GM23338 (cell line): ENCODE measurements at regions not wholly inside any gene's neighbourhood (a gene's known extent, or its start where the extent isn't known, plus 50 kb on each side); places are given as distances from the start of the nearest gene placed in this dataset.

Experiments used
- ATAC-seq: fragments of 200-7000 bp; cut with Tn5 transposase; 3 replicates; pipeline ENCODE4 v1.9.1; 2020
- DNase-seq: peaks from one replicate; pipeline ENCODE4 v3.0.0-alpha.2; 2015; ENCODE audit warnings: low spot score
- H2AFZ ChIP-seq: fragments of 200-600 bp; sonication (generic); 2 replicates; pipeline ENCODE4 v1.8.0; 2016; ENCODE audit warnings: antibody characterized with exemption, mild to moderate bottlenecking, moderate library complexity
- H3F3A ChIP-seq: fragments of 200-600 bp; sonication (generic); replicated peaks from 2 replicates; pipeline ENCODE4 v1.8.0; 2017; ENCODE audit warnings: antibody characterized with exemption, mixed run types, low read depth
- H3K27ac ChIP-seq: fragments of 200-600 bp; sonication (generic); 2 replicates; pipeline ENCODE4 v1.6.1; 2016; ENCODE audit warnings: low read depth
- H3K27me3 ChIP-seq: fragments of 200-600 bp; sonication (generic); 2 replicates; pipeline ENCODE4 v1.8.0; 2016; ENCODE audit warnings: mild to moderate bottlenecking, mixed run types, moderate library complexity; ENCODE audit not compliant: insufficient read depth
- H3K36me3 ChIP-seq: fragments of 200-600 bp; sonication (generic); 2 replicates; pipeline ENCODE4 v1.8.0; 2016; ENCODE audit warnings: mild to moderate bottlenecking; ENCODE audit not compliant: insufficient read depth
- H3K4me1 ChIP-seq: fragments of 200-600 bp; sonication (generic); 2 replicates; pipeline ENCODE4 v1.8.0; 2016; ENCODE audit warnings: mild to moderate bottlenecking, moderate library complexity; ENCODE audit not compliant: insufficient read depth
- H3K4me2 ChIP-seq: fragments of 200-600 bp; sonication (generic); 2 replicates; pipeline ENCODE4 v1.7.1; 2017; ENCODE audit warnings: mixed run types
- H3K4me3 ChIP-seq: fragments of 200-600 bp; sonication (generic); 2 replicates; pipeline ENCODE4 v1.6.1; 2016; ENCODE audit warnings: mixed run types
- H3K79me2 ChIP-seq: fragments of 200-600 bp; sonication (generic); replicated peaks from 2 replicates; pipeline ENCODE4 v1.8.0; 2017; ENCODE audit warnings: mild to moderate bottlenecking; ENCODE audit not compliant: insufficient read depth
- H3K9me2 ChIP-seq: fragments of 200-600 bp; sonication (generic); 2 replicates; pipeline ENCODE4 v1.8.0; 2017; ENCODE audit not compliant: insufficient read depth
- H4K20me1 ChIP-seq: fragments of 200-600 bp; sonication (generic); replicated peaks from 2 replicates; pipeline ENCODE4 v1.8.0; 2017; ENCODE audit warnings: mild to moderate bottlenecking; ENCODE audit not compliant: insufficient read depth
- H3K27ac Mint-ChIP-seq: 2 replicates; pipeline ENCODE4 v1.8.0; 2020; ENCODE audit warnings: inconsistent platforms, mild to moderate bottlenecking, moderate library complexity, mixed read lengths
- H3K27me3 Mint-ChIP-seq: 3 replicates; pipeline ENCODE4 v1.8.0; 2022; ENCODE audit warnings: low read depth, mild to moderate bottlenecking, moderate library complexity, mixed read lengths, inconsistent platforms; ENCODE audit not compliant: insufficient read depth, poor library complexity
- H3K36me3 Mint-ChIP-seq: 3 replicates; pipeline ENCODE4 v1.8.0; 2021; ENCODE audit warnings: low read depth, mild to moderate bottlenecking, inconsistent platforms, moderate library complexity, mixed read lengths
- H3K4me1 Mint-ChIP-seq: 3 replicates; pipeline ENCODE4 v1.8.0; 2020; ENCODE audit warnings: mild to moderate bottlenecking, inconsistent platforms, mixed read lengths
- H3K4me3 Mint-ChIP-seq: 3 replicates; pipeline ENCODE4 v1.8.0; 2021; ENCODE audit warnings: moderate library complexity, mild to moderate bottlenecking, inconsistent platforms, mixed read lengths
- H3K9me3 Mint-ChIP-seq: 3 replicates; pipeline ENCODE4 v1.8.0; 2020; ENCODE audit warnings: moderate library complexity, mild to moderate bottlenecking, inconsistent platforms, mixed read lengths
- CREB1 ChIP-seq: fragments of 250-450 bp; sonication (Bioruptor Pico); IDR thresholded peaks from 2 replicates; pipeline ENCODE4 v1.5.0; 2020; ENCODE audit warnings: low read depth, mild to moderate bottlenecking, moderate library complexity
- EZH2 ChIP-seq: fragments of 200-600 bp; sonication (generic); IDR thresholded peaks from one replicate; pipeline ENCODE4 v1.8.0; 2017; ENCODE audit warnings: antibody characterized with exemption, mild to moderate bottlenecking, low read depth; ENCODE audit not compliant: unreplicated experiment
- NANOG ChIP-seq: IDR thresholded peaks from 2 replicates; pipeline ENCODE4 v1.6.1; 2016; ENCODE audit warnings: antibody characterized with exemption, borderline replicate concordance
- POLR2AphosphoS5 ChIP-seq: IDR thresholded peaks from 2 replicates; pipeline ENCODE4 v1.6.1; 2016; ENCODE audit warnings: antibody characterized with exemption, low read depth
- REST ChIP-seq: IDR thresholded peaks from one replicate; pipeline ENCODE4 v1.6.1; 2018; ENCODE audit warnings: antibody characterized with exemption; ENCODE audit not compliant: unreplicated experiment
- ZNF114 ChIP-seq: fragments of 250-450 bp; sonication (Bioruptor Pico); IDR thresholded peaks from 2 replicates; pipeline ENCODE4 v1.5.0; 2020; ENCODE audit warnings: mild to moderate bottlenecking, moderate library complexity
- ZNF331 ChIP-seq: fragments of 250-450 bp; sonication (Bioruptor Pico); IDR thresholded peaks from 2 replicates; pipeline ENCODE4 v1.5.0; 2020; ENCODE audit warnings: low read depth, mild to moderate bottlenecking, moderate library complexity
- TF ChIP-seq, protein P1 (sequence below), 2 experiments: fragments of 200-600 bp in 1 of 2; sonication (generic) in 1 of 2; conservative IDR thresholded peaks; 2 replicates each; pipeline versions ENCODE4 v1.5.1 to v1.6.1; 2016 to 2017; ENCODE audit warnings: antibody characterized with exemption in 2 of 2, low read depth in 2 of 2, mild to moderate bottlenecking in 2 of 2, moderate library complexity in 1 of 2

DNA sequence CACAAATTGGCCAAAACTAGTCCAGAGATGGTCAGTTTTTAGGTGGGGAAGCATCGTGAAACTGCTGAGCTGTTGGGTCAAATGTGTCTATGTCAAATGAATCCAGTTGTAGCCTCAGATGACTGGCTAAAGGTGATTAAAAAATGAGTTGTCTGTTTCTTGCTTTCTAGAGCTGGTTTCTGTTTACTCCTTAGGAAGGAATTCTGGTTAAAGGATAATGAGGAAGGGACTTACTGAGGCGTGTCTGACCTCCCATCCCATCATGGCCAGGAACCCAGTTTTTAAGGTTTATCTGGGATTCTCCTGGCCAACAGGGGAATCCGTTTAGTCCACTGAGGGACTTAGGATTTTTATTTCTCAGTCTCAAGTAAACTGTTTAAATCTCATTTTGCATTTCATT is 256.5 kb downstream of the UQCRFS1 start:
- no peaks in the 10 kb centered on the region; the same call in 1 of the 2 replicates for H3K9me2 ChIP-seq
- ATAC-seq (no peak), DNase-seq (no peak)
- no peak overlapping the region for H3K4me2 ChIP-seq
- no peaks in the 10 kb centered on the region for H3K4me1 ChIP-seq
- peaks cover 15% of the 10 kb centered on the region for H3K9me3 Mint-ChIP-seq
- no peak overlapping the region for H2AFZ ChIP-seq
- H3K79me2 ChIP-seq, result no peaks in the 10 kb centered on the region
- H3K27ac Mint-ChIP-seq, result no peak overlapping the region
- no peaks in the 10 kb centered on the region for H3K27me3 Mint-ChIP-seq
- H3K27ac ChIP-seq, result no peak overlapping the region
- no peak overlapping the region for H3K4me3 Mint-ChIP-seq
- H3K36me3 ChIP-seq, result no peaks in the 10 kb centered on the region
- no peak overlapping the region for H3K4me3 ChIP-seq
- no peaks in the 10 kb centered on the region for H3K4me1 Mint-ChIP-seq
- TF ChIP-seq, protein P1, sequence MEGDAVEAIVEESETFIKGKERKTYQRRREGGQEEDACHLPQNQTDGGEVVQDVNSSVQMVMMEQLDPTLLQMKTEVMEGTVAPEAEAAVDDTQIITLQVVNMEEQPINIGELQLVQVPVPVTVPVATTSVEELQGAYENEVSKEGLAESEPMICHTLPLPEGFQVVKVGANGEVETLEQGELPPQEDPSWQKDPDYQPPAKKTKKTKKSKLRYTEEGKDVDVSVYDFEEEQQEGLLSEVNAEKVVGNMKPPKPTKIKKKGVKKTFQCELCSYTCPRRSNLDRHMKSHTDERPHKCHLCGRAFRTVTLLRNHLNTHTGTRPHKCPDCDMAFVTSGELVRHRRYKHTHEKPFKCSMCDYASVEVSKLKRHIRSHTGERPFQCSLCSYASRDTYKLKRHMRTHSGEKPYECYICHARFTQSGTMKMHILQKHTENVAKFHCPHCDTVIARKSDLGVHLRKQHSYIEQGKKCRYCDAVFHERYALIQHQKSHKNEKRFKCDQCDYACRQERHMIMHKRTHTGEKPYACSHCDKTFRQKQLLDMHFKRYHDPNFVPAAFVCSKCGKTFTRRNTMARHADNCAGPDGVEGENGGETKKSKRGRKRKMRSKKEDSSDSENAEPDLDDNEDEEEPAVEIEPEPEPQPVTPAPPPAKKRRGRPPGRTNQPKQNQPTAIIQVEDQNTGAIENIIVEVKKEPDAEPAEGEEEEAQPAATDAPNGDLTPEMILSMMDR (conservative IDR thresholded peaks at IDR 0.05; ENCODE audit: low read depth in 2 of 2), result no peak
- no peak for TF ChIP-seq ZNF331 (CRISPR knock-in tag)
- TF ChIP-seq ZNF114 (CRISPR knock-in tag), result no peak
- H3K27me3 ChIP-seq, result no peaks in the 10 kb centered on the region
- peaks cover 7% of the 10 kb centered on the region; the same call in 2 of the 3 replicates for H3K36me3 Mint-ChIP-seq
- H4K20me1 ChIP-seq, result no peaks in the 10 kb centered on the region
- H3F3A ChIP-seq, result no peaks in the 10 kb centered on the region

GRCh38 chr19:28949535-28949934 is 263.4 kb downstream of the UQCRFS1 start:
- no peaks in the 10 kb centered on the region for H3K27me3 ChIP-seq
- no peaks in the 10 kb centered on the region for H3K36me3 Mint-ChIP-seq
- H4K20me1 ChIP-seq, result no peaks in the 10 kb centered on the region
- no peak overlapping the region for H3K27ac ChIP-seq
- peaks cover 2% of the 10 kb centered on the region; the same call in 1 of the 3 replicates for H3K9me3 Mint-ChIP-seq
- DNase-seq (peak; percentile 19), ATAC-seq (peak; percentile 36; the same call in 1 of the 3 replicates)
- H3K4me1 Mint-ChIP-seq, result peaks cover 7% of the 10 kb centered on the region; the same call in 2 of the 3 replicates
- no peaks in the 10 kb centered on the region for H3K79me2 ChIP-seq
- no peak overlapping the region for H3K27ac Mint-ChIP-seq
- TF ChIP-seq, protein P1 (conservative IDR thresholded peaks at IDR 0.05; ENCODE audit: low read depth in 2 of 2), result peak in 1 of 2 experiments; percentile 17; a peak in 1 of 4 replicates
- TF ChIP-seq CREB1 (CRISPR knock-in tag), result no peak
- H3K9me2 ChIP-seq, result no peaks in the 10 kb centered on the region
- H2AFZ ChIP-seq, result no peak overlapping the region
- H3K4me3 ChIP-seq, result no peak overlapping the region
- no peaks in the 10 kb centered on the region for H3K4me1 ChIP-seq
- H3K36me3 ChIP-seq, result no peaks in the 10 kb centered on the region
- H3K27me3 Mint-ChIP-seq, result peaks cover 7% of the 10 kb centered on the region
- H3K4me3 Mint-ChIP-seq, result no peak overlapping the region
- no peaks in the 10 kb centered on the region for H3F3A ChIP-seq
- no peak overlapping the region for H3K4me2 ChIP-seq

DNA sequence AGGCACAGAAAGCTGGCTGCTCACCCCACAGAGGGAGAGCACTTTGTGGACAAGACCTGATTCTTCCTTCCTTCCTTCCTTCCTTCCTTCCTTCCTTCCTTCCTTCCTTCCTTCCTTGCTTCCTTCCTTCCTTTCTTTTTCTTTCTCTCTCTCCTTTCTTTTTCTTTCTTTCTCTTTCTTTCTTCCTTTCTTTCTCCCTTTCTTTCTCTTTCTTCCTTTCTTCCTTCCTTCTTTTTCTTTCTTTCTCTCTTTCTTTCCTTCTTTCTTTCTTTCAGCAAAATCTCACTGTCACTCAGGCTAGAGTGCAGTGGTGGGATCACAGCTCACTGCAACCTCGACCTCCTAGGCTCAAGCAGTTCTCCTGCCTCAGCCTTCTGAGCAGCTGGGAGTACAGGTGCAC is 263.9 kb downstream of the UQCRFS1 start:
- Histone ChIP-seq H3K9me2 (no peaks in the 10 kb centered on the region), H3F3A (no peaks in the 10 kb centered on the region), H3K27ac (no peak overlapping the region), H4K20me1 (no peaks in the 10 kb centered on the region), H3K36me3 (no peaks in the 10 kb centered on the region), H3K4me3 (no peak overlapping the region), H2AFZ (no peak overlapping the region), H3K27me3 (no peaks in the 10 kb centered on the region), H3K79me2 (no peaks in the 10 kb centered on the region), H3K4me2 (no peak overlapping the region), H3K4me1 (no peaks in the 10 kb centered on the region)
- H3K27ac Mint-ChIP-seq, result no peak overlapping the region
- DNase-seq (no peak), ATAC-seq (no peak)
- no peak overlapping the region for H3K4me3 Mint-ChIP-seq
- H3K4me1 Mint-ChIP-seq, result peaks cover 7% of the 10 kb centered on the region; the same call in 2 of the 3 replicates
- H3K36me3 Mint-ChIP-seq, result no peaks in the 10 kb centered on the region
- peaks cover 7% of the 10 kb centered on the region for H3K27me3 Mint-ChIP-seq
- peaks cover 2% of the 10 kb centered on the region; the same call in 2 of the 3 replicates for H3K9me3 Mint-ChIP-seq
- TF ChIP-seq, protein P1 (conservative IDR thresholded peaks at IDR 0.05; ENCODE audit: low read depth in 2 of 2), result no peak
- TF ChIP-seq NANOG, result no peak
- no peak for TF ChIP-seq CREB1 (CRISPR knock-in tag)
- no peak for TF ChIP-seq POLR2AphosphoS5
- no peak for TF ChIP-seq EZH2
- TF ChIP-seq REST, result no peak
